HepG2 (cell line): ENCODE measurements at regions not wholly inside any gene's neighbourhood (a gene's known extent, or its start where the extent isn't known, plus 50 kb on each side); places are given as distances from the start of the nearest gene placed in this dataset.

ENCODE experiments used
- GTF3A ChIP-seq: sonication (generic); formaldehyde crosslinking; conservative IDR thresholded peaks from 2 replicates; pipeline ENCODE4 v1.4.0; 2020; ENCODE audit warnings: mild to moderate bottlenecking, missing genetic modification reagents
- HDAC2 ChIP-seq: sonication (generic); formaldehyde crosslinking; IDR thresholded peaks from 2 replicates; pipeline ENCODE4 v1.4.0; 2020; ENCODE audit warnings: missing genetic modification reagents
- MLXIP ChIP-seq: sonication (generic); formaldehyde crosslinking; IDR thresholded peaks from 2 replicates; pipeline ENCODE4 v1.9.0; 2021; ENCODE audit warnings: missing genetic modification reagents, borderline replicate concordance
- NKX3-1 ChIP-seq: sonication (generic); formaldehyde crosslinking; IDR thresholded peaks from 2 replicates; pipeline ENCODE4 v1.5.0; 2020; ENCODE audit warnings: missing genetic modification reagents
- PAWR ChIP-seq: sonication (generic); formaldehyde crosslinking; IDR thresholded peaks from 2 replicates; pipeline ENCODE4 v1.4.0; 2020; ENCODE audit warnings: missing genetic modification reagents, mild to moderate bottlenecking, borderline replicate concordance
- XBP1 ChIP-seq: sonication (generic); formaldehyde crosslinking; IDR thresholded peaks from 2 replicates; pipeline ENCODE4 v1.5.0; 2020; ENCODE audit warnings: missing genetic modification reagents
- ZNF513 ChIP-seq: sonication (generic); formaldehyde crosslinking; conservative IDR thresholded peaks from 2 replicates; pipeline ENCODE4 v1.5.0; 2020; ENCODE audit warnings: missing genetic modification reagents
- ZNF580 ChIP-seq: IDR thresholded peaks from 2 replicates; pipeline ENCODE4 v1.6.1; 2016; ENCODE audit warnings: low read depth, borderline replicate concordance
- ZNF724P ChIP-seq: sonication (generic); formaldehyde crosslinking; IDR thresholded peaks from 2 replicates; pipeline ENCODE4 v1.8.0; 2022; ENCODE audit warnings: missing genetic modification reagents, borderline replicate concordance
- ZNF878 ChIP-seq: sonication (generic); formaldehyde crosslinking; IDR thresholded peaks from 2 replicates; pipeline ENCODE4 v1.8.1; 2023; ENCODE audit warnings: mild to moderate bottlenecking, missing genetic modification reagents, moderate library complexity
- TF ChIP-seq, protein P1 (sequence below): sonication (generic); formaldehyde crosslinking; IDR thresholded peaks from 2 replicates; pipeline ENCODE4 v1.8.1; 2023; ENCODE audit warnings: mild to moderate bottlenecking, missing genetic modification reagents
- TF ChIP-seq, protein P2 (sequence below): sonication (generic); formaldehyde crosslinking; IDR thresholded peaks from 2 replicates; pipeline ENCODE4 v1.5.1; 2020; ENCODE audit warnings: mild to moderate bottlenecking, missing genetic modification reagents, borderline replicate concordance
- TF ChIP-seq, protein P3 (sequence below): sonication (generic); formaldehyde crosslinking; IDR thresholded peaks from 2 replicates; pipeline ENCODE4 v1.4.0; 2020; ENCODE audit warnings: mild to moderate bottlenecking, missing genetic modification reagents, borderline replicate concordance

DNA sequence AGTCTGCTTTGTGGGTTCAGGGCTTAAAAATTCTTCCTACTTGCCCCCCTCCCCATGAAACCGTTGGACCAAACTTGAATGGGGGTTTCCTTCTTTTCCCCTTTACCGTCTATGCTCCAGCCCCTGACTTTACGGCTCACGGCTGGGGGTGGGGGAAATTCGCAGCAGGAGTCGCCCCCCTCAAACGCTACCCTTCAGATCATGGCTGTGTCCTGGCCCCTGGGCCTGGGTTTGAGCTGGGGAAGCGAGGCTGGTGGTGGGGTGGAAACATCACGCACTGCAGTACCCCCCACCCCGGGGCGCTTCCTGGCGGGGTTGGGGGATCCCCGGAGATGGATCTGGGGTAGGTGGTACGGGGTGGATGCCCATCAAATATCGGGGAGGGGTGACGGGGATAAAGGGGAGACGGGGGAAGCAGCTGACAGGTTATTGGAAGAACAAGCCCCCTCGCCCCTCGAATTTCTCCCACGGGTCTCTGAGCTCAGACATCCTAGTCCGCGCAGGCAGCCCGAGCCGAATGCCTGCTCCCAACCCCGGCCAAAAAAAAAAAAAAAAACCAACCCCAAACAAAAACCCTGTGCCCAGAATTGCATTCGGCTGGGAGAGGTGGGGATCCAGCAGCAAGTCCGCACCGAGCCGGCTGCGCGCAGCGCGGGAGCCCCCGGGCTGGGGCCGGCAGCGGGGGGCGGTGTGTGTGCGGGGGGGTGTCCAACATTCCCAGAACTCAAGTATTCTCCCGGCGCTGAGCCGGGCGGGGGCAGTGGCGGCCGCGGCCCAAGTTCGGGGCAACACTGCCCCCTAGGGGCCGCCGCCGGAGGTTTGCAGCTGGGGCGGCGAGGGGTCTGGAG is 59.0 kb upstream of the ACOT11 start (continued):
- TF ChIP-seq HDAC2 (CRISPR knock-in tag) (no peak), NKX3-1 (CRISPR knock-in tag) (no peak), ZNF513 (CRISPR knock-in tag) (no peak), XBP1 (CRISPR knock-in tag) (no peak), ZNF878 (CRISPR knock-in tag) (no peak), ZNF580 (CRISPR knock-in tag) (peak; percentile 46; the same call in 1 of the 2 replicates), MLXIP (CRISPR knock-in tag) (no peak), PAWR (CRISPR knock-in tag) (no peak), GTF3A (CRISPR knock-in tag) (no peak), ZNF724P (no peak)
- TF ChIP-seq, protein P1, sequence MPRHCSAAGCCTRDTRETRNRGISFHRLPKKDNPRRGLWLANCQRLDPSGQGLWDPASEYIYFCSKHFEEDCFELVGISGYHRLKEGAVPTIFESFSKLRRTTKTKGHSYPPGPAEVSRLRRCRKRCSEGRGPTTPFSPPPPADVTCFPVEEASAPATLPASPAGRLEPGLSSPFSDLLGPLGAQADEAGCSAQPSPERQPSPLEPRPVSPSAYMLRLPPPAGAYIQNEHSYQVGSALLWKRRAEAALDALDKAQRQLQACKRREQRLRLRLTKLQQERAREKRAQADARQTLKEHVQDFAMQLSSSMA (CRISPR knock-in tag): no peak
- TF ChIP-seq, protein P2, sequence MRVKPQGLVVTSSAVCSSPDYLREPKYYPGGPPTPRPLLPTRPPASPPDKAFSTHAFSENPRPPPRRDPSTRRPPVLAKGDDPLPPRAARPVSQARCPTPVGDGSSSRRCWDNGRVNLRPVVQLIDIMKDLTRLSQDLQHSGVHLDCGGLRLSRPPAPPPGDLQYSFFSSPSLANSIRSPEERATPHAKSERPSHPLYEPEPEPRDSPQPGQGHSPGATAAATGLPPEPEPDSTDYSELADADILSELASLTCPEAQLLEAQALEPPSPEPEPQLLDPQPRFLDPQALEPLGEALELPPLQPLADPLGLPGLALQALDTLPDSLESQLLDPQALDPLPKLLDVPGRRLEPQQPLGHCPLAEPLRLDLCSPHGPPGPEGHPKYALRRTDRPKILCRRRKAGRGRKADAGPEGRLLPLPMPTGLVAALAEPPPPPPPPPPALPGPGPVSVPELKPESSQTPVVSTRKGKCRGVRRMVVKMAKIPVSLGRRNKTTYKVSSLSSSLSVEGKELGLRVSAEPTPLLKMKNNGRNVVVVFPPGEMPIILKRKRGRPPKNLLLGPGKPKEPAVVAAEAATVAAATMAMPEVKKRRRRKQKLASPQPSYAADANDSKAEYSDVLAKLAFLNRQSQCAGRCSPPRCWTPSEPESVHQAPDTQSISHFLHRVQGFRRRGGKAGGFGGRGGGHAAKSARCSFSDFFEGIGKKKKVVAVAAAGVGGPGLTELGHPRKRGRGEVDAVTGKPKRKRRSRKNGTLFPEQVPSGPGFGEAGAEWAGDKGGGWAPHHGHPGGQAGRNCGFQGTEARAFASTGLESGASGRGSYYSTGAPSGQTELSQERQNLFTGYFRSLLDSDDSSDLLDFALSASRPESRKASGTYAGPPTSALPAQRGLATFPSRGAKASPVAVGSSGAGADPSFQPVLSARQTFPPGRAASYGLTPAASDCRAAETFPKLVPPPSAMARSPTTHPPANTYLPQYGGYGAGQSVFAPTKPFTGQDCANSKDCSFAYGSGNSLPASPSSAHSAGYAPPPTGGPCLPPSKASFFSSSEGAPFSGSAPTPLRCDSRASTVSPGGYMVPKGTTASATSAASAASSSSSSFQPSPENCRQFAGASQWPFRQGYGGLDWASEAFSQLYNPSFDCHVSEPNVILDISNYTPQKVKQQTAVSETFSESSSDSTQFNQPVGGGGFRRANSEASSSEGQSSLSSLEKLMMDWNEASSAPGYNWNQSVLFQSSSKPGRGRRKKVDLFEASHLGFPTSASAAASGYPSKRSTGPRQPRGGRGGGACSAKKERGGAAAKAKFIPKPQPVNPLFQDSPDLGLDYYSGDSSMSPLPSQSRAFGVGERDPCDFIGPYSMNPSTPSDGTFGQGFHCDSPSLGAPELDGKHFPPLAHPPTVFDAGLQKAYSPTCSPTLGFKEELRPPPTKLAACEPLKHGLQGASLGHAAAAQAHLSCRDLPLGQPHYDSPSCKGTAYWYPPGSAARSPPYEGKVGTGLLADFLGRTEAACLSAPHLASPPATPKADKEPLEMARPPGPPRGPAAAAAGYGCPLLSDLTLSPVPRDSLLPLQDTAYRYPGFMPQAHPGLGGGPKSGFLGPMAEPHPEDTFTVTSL: peak; percentile 28; the same call in 1 of the 2 replicates
- TF ChIP-seq, protein P3, sequence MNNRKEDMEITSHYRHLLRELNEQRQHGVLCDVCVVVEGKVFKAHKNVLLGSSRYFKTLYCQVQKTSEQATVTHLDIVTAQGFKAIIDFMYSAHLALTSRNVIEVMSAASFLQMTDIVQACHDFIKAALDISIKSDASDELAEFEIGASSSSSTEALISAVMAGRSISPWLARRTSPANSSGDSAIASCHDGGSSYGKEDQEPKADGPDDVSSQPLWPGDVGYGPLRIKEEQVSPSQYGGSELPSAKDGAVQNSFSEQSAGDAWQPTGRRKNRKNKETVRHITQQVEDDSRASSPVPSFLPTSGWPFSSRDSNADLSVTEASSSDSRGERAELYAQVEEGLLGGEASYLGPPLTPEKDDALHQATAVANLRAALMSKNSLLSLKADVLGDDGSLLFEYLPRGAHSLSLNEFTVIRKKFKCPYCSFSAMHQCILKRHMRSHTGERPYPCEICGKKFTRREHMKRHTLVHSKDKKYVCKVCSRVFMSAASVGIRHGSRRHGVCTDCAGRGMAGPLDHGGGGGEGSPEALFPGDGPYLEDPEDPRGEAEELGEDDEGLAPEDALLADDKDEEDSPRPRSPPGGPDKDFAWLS (CRISPR knock-in tag): no peak
